Gastrocnemius medialis (tissue), 4 donors: ENCODE measurements at regions not wholly inside any gene's neighbourhood (a gene's known extent, or its start where the extent isn't known, plus 50 kb on each side); places are given as distances from the start of the nearest gene placed in this dataset.
"Not testable (repeated sequence)": the region's sequence is repeated elsewhere in the genome, so short reads cannot be mapped to it uniquely, and the experiment has no call there.

ENCODE experiments used
- ATAC-seq, 2 donors: fragments of 150-250 bp; one replicate each; pipeline ENCODE4 v1.9.1; 2016
- DNase-seq, 2 donors: peaks; one replicate each; pipeline ENCODE4 v3.0.0-alpha.2; 2019
- H3K27ac ChIP-seq, 4 donors: fragments of 200-600 bp; sonication (generic); 1 replicate in 1 of 4; 2 replicates in 3 of 4; pipeline ENCODE4 v1.5.1; 2016 to 2018; ENCODE audit warnings: mild to moderate bottlenecking in 2 of 4, moderate library complexity in 1 of 4
- H3K27me3 ChIP-seq, 3 donors: fragments of 200-600 bp; sonication (generic) in 2 of 3; 1 replicate in 1 of 3; 2 replicates in 2 of 3; pipeline versions ENCODE4 v1.5.1 to v1.6.0; 2016 to 2019; ENCODE audit warnings: mild to moderate bottlenecking in 1 of 3, moderate library complexity in 1 of 3
- H3K36me3 ChIP-seq, 2 donors: fragments of 200-600 bp; sonication (generic) in 1 of 2; one replicate each; pipeline ENCODE4 v1.5.1; 2017 to 2018
- H3K4me1 ChIP-seq, 2 donors: fragments of 200-600 bp; sonication (generic) in 1 of 2; one replicate each; pipeline ENCODE4 v1.5.1; 2016 to 2017; ENCODE audit warnings: mild to moderate bottlenecking in 2 of 2
- H3K4me3 ChIP-seq, 4 donors: fragments of 200-600 bp; sonication (generic) in 3 of 4; 1 replicate in 1 of 4; 2 replicates in 3 of 4; pipeline ENCODE4 v1.5.1; 2016 to 2019; ENCODE audit warnings: mild to moderate bottlenecking in 2 of 4
- H3K9me3 ChIP-seq, 3 donors: fragments of 200-600 bp; sonication (generic) in 2 of 3; 1 replicate in 1 of 3; 2 replicates in 2 of 3; pipeline ENCODE4 v1.5.1; 2016 to 2019
- POLR2A ChIP-seq, 2 donors: fragments of 450-650 bp; IDR thresholded peaks; one replicate each; pipeline ENCODE4 v1.6.1; 2017; ENCODE audit warnings: antibody characterized with exemption in 2 of 2, mild to moderate bottlenecking in 2 of 2, moderate library complexity in 2 of 2
- in situ Hi-C, 4 donors: fragments of 200-750 bp; cut with MboI; loops; one replicate each; pipeline versions ENCODE4 v1.15.0 to v1.8.0; 2017; ENCODE audit warnings: low sequenced_read_pairs in 4 of 4
- intact Hi-C: fragments of 100-400 bp; cut with DNase I; formaldehyde crosslinking; loops from one replicate; pipeline ENCODE4 v1.15.1; 2023; ENCODE audit warnings: low total_unique reads
- TF ChIP-seq, protein P1 (sequence below), 5 experiments: fragments of 450-650 bp in 3 of 5; fragments of 200-600 bp in 2 of 5; sonication (generic) in 2 of 5; IDR thresholded peaks in 4 of 5; conservative IDR thresholded peaks in 1 of 5; 1 replicate in 4 of 5; 2 replicates in 1 of 5; pipeline ENCODE4 v1.5.1; 2016 to 2019; ENCODE audit warnings: antibody characterized with exemption in 5 of 5, mild to moderate bottlenecking in 3 of 5, moderate library complexity in 3 of 5

- TF ChIP-seq, protein P1, sequence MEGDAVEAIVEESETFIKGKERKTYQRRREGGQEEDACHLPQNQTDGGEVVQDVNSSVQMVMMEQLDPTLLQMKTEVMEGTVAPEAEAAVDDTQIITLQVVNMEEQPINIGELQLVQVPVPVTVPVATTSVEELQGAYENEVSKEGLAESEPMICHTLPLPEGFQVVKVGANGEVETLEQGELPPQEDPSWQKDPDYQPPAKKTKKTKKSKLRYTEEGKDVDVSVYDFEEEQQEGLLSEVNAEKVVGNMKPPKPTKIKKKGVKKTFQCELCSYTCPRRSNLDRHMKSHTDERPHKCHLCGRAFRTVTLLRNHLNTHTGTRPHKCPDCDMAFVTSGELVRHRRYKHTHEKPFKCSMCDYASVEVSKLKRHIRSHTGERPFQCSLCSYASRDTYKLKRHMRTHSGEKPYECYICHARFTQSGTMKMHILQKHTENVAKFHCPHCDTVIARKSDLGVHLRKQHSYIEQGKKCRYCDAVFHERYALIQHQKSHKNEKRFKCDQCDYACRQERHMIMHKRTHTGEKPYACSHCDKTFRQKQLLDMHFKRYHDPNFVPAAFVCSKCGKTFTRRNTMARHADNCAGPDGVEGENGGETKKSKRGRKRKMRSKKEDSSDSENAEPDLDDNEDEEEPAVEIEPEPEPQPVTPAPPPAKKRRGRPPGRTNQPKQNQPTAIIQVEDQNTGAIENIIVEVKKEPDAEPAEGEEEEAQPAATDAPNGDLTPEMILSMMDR (IDR thresholded peaks at IDR 0.05 in 4 of 5, conservative IDR thresholded peaks at IDR 0.05 in 1 of 5): no peak
- no peak for TF ChIP-seq POLR2A (IDR thresholded peaks at IDR 0.05)
- DNase-seq: no peak
- ATAC-seq: no peak
- Histone ChIP-seq H3K4me3 (no peak overlapping the region), H3K27me3 (no peaks in the 10 kb centered on the region), H3K9me3 (no peaks in the 10 kb centered on the region), H3K4me1 (no peaks in the 10 kb centered on the region), H3K36me3 (no peaks in the 10 kb centered on the region), H3K27ac (no peak overlapping the region)
- intact Hi-C loops (no loop called here), in situ Hi-C loops (no loop called here)
These were observed 100.7 kb downstream of the MTX3 start for GRCh38 chr5:79890119-79890929.

- Histone ChIP-seq H3K27ac (no peak overlapping the region), H3K9me3 (no peaks in the 10 kb centered on the region), H3K4me3 (no peak overlapping the region), H3K4me1 (no peaks in the 10 kb centered on the region), H3K36me3 (no peaks in the 10 kb centered on the region), H3K27me3 (no peaks in the 10 kb centered on the region)
- TF ChIP-seq, protein P1 (IDR thresholded peaks at IDR 0.05 in 4 of 5, conservative IDR thresholded peaks at IDR 0.05 in 1 of 5): no peak
- TF ChIP-seq POLR2A (IDR thresholded peaks at IDR 0.05): no peak
- in situ Hi-C loops: no loop called here
- intact Hi-C loops: no loop called here
- ATAC-seq: no peak
- DNase-seq: no peak
These were observed 102.4 kb downstream of the MTX3 start for GRCh38 chr5:79888643-79889042.

DNA sequence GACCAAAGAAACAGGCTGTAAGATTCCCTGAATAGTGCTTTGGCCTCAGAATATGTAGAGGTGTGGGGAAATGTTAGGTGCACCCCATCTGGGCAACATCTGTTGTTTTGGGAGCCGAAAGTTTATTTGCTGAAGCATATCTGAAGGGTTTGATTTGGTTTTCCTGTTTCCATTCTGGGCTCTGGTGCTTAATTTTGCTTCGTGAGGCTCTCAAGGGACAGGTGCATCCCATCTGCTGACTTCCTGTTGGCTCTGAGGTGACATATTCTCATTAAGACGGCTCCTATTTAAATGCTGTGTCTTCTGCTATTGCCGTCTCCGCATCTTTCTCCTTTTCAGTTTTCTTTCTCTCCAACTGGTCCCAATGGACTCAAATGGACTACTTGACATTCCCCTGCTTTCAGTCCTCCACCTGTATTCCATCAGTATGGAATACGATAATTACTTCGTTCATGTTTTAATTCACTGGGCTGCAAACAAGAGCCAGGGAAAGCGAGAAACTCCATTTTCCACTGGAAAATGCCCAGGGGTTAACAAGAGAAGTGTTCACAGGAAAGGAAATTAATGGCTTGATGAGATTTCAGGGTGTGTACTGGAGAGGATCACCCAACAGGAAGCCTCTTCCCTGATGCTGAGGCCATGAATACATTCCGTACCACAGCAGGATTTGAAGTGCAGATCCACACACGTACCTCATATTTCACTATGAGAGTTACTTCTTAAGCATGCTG lies 104.0 kb downstream of the MTX3 start:
- DNase-seq (no peak), ATAC-seq (no peak)
- Histone ChIP-seq H3K27ac (no peak overlapping the region), H3K9me3 (no peaks in the 10 kb centered on the region), H3K4me3 (no peak overlapping the region), H3K27me3 (no peaks in the 10 kb centered on the region), H3K4me1 (no peaks in the 10 kb centered on the region), H3K36me3 (no peaks in the 10 kb centered on the region)
- intact Hi-C loops: no loop called here
- TF ChIP-seq, protein P1 (IDR thresholded peaks at IDR 0.05 in 4 of 5, conservative IDR thresholded peaks at IDR 0.05 in 1 of 5): no peak
- no peak for TF ChIP-seq POLR2A (IDR thresholded peaks at IDR 0.05)
- in situ Hi-C loops: no loop called here

DNA sequence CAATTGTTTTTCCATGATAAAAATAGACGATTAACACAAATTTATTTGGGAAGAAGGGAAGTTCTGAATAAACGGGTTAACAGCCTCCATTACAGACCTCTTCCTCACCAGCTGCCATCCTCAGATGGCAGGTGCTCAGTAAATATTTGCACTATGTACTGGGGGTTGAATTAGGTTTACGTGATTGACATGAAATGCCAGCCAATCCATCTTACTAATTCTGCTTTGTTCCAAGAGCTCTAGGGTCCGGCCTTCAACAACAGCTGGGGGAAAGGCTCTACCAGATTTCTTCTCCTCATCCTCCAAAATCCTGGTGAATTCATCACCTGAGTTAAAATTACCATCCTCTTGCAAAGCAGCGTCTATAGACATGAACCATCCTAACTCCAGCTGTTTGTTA lies 104.6 kb downstream of the MTX3 start:
- H3K36me3 ChIP-seq: no peaks in the 10 kb centered on the region
- in situ Hi-C loops (no loop called here), intact Hi-C loops (no loop called here)
- H3K4me1 ChIP-seq: no peaks in the 10 kb centered on the region
- no peak overlapping the region for H3K27ac ChIP-seq
- ATAC-seq (no peak), DNase-seq (no peak)
- no peak overlapping the region for H3K4me3 ChIP-seq
- H3K9me3 ChIP-seq: no peaks in the 10 kb centered on the region
- TF ChIP-seq, protein P1 (IDR thresholded peaks at IDR 0.05 in 4 of 5, conservative IDR thresholded peaks at IDR 0.05 in 1 of 5): no peak
- no peak for TF ChIP-seq POLR2A (IDR thresholded peaks at IDR 0.05)
- no peaks in the 10 kb centered on the region for H3K27me3 ChIP-seq

DNA sequence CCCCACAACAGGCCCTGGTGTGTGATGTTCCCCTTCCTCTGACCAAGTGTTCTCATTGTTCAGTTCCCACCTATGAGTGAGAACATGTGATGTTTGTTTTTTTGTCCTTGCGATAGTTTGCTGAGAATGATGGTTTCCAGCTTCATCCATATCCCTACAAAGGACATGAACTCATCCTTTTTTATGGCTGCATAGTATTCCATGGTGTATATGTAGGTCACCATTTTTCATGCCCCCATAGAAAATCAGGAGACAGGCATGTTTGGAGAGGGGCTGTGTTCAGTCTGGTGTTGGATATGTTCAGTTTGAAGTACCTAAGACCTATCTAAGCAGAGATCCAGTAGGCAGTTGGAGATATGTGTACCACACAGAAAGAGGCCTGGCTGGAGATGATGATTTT lies 111.2 kb downstream of the MTX3 start:
- in situ Hi-C loops, ATAC-seq, DNase-seq: not testable (repeated sequence)

More for the DNA sequence above, 111.2 kb downstream of the MTX3 start:
- H3K27me3 ChIP-seq, H3K36me3 ChIP-seq, H3K4me3 ChIP-seq, H3K4me1 ChIP-seq, H3K27ac ChIP-seq, H3K9me3 ChIP-seq: not testable (repeated sequence)
- intact Hi-C loops: loop anchor here (10.0 kb wide), 1 partner anchor 85 kb away; no protein-coding TSS in a partner anchor
